Aorta (tissue), 5 donors: ENCODE measurements at regions not wholly inside any gene's neighbourhood (a gene's known extent, or its start where the extent isn't known, plus 50 kb on each side); places are given as distances from the start of the nearest gene placed in this dataset.

ENCODE experiments used
- ATAC-seq: fragments of 200-7000 bp; cut with Tn5 transposase; one replicate; pipeline ENCODE4 v1.9.1; 2022; ENCODE audit warnings: moderate library complexity; ENCODE audit not compliant: low FRiP score
- DNase-seq, 2 donors: peaks; one replicate each; pipeline ENCODE4 v3.0.0-alpha.2; 2020
- H3K27ac ChIP-seq, 2 donors: one replicate each; pipeline ENCODE4 v1.5.1; 2013; ENCODE audit warnings: low read length in 2 of 2, mild to moderate bottlenecking in 2 of 2, moderate library complexity in 2 of 2, control low read depth in 1 of 2, inconsistent platforms in 1 of 2, low read depth in 1 of 2
- H3K27me3 ChIP-seq, 2 donors: one replicate each; pipeline ENCODE4 v1.6.1; 2013; ENCODE audit warnings: control low read depth in 1 of 2, low read length in 1 of 2, mild to moderate bottlenecking in 1 of 2, moderate library complexity in 1 of 2; ENCODE audit not compliant: insufficient read depth in 2 of 2, control insufficient read depth in 1 of 2
- H3K36me3 ChIP-seq, 2 donors: one replicate each; pipeline ENCODE4 v1.6.1; 2013; ENCODE audit warnings: control low read depth in 1 of 2, low read length in 1 of 2, mild to moderate bottlenecking in 1 of 2; ENCODE audit not compliant: insufficient read depth in 2 of 2, control insufficient read depth in 1 of 2
- H3K4me1 ChIP-seq, 2 donors: one replicate each; pipeline ENCODE4 v1.6.1; 2013; ENCODE audit warnings: low read length in 2 of 2, control low read depth in 1 of 2, mild to moderate bottlenecking in 1 of 2, moderate library complexity in 1 of 2; ENCODE audit not compliant: insufficient read depth in 2 of 2, control insufficient read depth in 1 of 2
- H3K4me3 ChIP-seq, 2 donors: one replicate each; pipeline ENCODE4 v1.5.1; 2013; ENCODE audit warnings: low read length in 2 of 2, control low read depth in 1 of 2, mild to moderate bottlenecking in 1 of 2
- H3K9me3 ChIP-seq: one replicate; pipeline ENCODE4 v1.6.1; 2013; ENCODE audit warnings: mild to moderate bottlenecking, low read length; ENCODE audit not compliant: control insufficient read depth
- WGBS, 2 donors: extraction: QIAGEN DNeasy Blood & Tissue Kit; methylation state at CpG; one replicate each; pipeline ENCODE4 v1.1.7; 2013; 5-methylcytosine and 5-hydroxymethylcytosine counted together
- intact Hi-C, 2 donors: fragments of 100-400 bp; cut with DNase I; formaldehyde crosslinking; loops; one replicate each; pipeline versions ENCODE4 v1.14.2 to v1.15.0; 2022
- donor health status: healthy with polysubstance abuse.
- donor health status: Bipolar disorder and iron deficiency.
- donor health status: DM: no; HTN: no; CAD: no.
- donor health status: DM: no; HTN: no; CAD: no.
- donor health status: DM: yes; HTN: yes; CAD: no.

DNA sequence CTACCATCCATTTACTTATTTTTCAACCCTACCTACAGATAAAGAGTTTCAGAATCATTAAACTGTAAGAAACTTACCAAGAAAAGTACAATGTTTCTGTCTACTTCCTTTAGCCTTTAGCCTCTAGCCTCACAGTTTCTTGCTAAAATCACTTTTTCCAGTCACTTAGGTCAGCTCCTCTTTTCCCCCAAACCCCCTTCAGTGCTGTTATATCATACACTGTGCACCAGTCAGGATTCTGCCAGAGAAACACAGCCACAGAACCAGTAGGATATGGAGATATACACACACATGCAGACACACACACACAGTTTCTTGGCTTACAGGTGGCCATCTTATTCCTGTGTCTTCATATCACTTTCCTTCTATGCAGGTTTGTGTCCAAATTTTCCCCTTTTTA, 139.9 kb upstream of the LIPC start:
- Histone ChIP-seq H3K27ac (no peak overlapping the region), H3K36me3 (no peaks in the 10 kb centered on the region), H3K27me3 (no peaks in the 10 kb centered on the region), H3K4me3 (no peak overlapping the region), H3K9me3 (peaks cover 2% of the 10 kb centered on the region), H3K4me1 (no peaks in the 10 kb centered on the region)
- intact Hi-C loops: no loop called here
- no peak for ATAC-seq
- DNase-seq: no peak

- 68 to 83% methylated on average over 3 of the region's 3 CpGs for WGBS, 2 donors
- intact Hi-C loops: no loop called here
Measured at GRCh38 chr15:58292751-58293175, 139.0 kb upstream of the LIPC start.

GRCh38 chr15:58293622-58294550, 137.9 kb upstream of the LIPC start:
- Histone ChIP-seq H3K27me3 (no peaks in the 10 kb centered on the region), H3K4me3 (no peak overlapping the region), H3K27ac (no peak overlapping the region), H3K9me3 (peaks cover 2% of the 10 kb centered on the region), H3K36me3 (no peaks in the 10 kb centered on the region), H3K4me1 (no peaks in the 10 kb centered on the region)
- intact Hi-C loops: no loop called here
- ATAC-seq: no peak
- DNase-seq: no peak
- 76 to 86% methylated on average over 8 of the region's 8 CpGs for WGBS, 2 donors

More at GRCh38 chr15:58292751-58293175, 139.0 kb upstream of the LIPC start:
- no peak for DNase-seq
- Histone ChIP-seq H3K4me1 (no peaks in the 10 kb centered on the region), H3K36me3 (no peaks in the 10 kb centered on the region), H3K4me3 (no peak overlapping the region), H3K27ac (no peak overlapping the region), H3K27me3 (no peaks in the 10 kb centered on the region), H3K9me3 (peaks cover 2% of the 10 kb centered on the region)
- ATAC-seq: no peak

DNA sequence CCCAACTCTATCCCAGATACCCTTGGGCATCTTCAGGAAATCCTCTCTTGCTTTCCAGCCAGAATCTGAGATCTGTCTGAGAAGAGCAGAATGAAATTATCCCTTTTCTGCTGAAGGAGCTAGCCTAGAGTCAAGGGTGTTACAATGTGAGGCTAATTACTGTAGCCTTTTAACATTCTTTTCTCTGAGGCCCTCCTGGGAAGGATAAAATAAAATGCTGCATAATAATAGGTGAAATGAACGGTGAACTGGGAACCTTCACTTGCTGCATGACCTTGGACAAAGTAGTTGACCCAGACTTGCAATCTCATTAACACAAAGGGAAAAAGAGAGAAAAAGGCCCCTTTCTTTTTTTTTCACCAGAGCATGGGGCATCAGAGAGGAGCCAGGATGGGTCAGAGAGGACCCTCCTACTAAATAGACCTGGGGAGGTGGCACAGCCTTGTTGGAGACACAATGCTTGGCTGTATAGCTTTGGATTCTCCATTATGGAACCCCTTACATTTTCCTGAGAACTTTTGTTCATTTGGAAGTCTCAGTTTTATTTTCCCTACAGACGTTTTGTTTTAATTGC, 137.0 kb upstream of the LIPC start:
- Histone ChIP-seq H3K9me3 (peaks cover 2% of the 10 kb centered on the region), H3K27ac (no peak overlapping the region), H3K4me1 (no peaks in the 10 kb centered on the region), H3K4me3 (no peak overlapping the region), H3K27me3 (no peaks in the 10 kb centered on the region), H3K36me3 (no peaks in the 10 kb centered on the region)
- ATAC-seq: no peak
- no peak for DNase-seq
- 70 to 76% methylated on average over 2 of the region's 2 CpGs for WGBS, 2 donors
- intact Hi-C loops: no loop called here

- Histone ChIP-seq H3K27me3 (no peaks in the 10 kb centered on the region), H3K4me3 (no peak overlapping the region), H3K27ac (no peak overlapping the region), H3K9me3 (peaks cover 2% of the 10 kb centered on the region), H3K36me3 (no peaks in the 10 kb centered on the region), H3K4me1 (no peaks in the 10 kb centered on the region)
- ATAC-seq (no peak), DNase-seq (no peak)
- 60 to 73% methylated on average over 7 of the region's 7 CpGs for WGBS, 2 donors
- intact Hi-C loops: no loop called here
Measured at GRCh38 chr15:58295637-58296215, 136.1 kb upstream of the LIPC start.

GRCh38 chr15:58296276-58296675, 135.5 kb upstream of the LIPC start:
- H3K4me3 ChIP-seq: no peak overlapping the region
- no peak for DNase-seq
- H3K4me1 ChIP-seq: no peaks in the 10 kb centered on the region
- WGBS, 2 donors: 31 to 62% methylated on average over 2 of the region's 2 CpGs
- ATAC-seq: no peak
- H3K9me3 ChIP-seq: peaks cover 2% of the 10 kb centered on the region
- no peak overlapping the region for H3K27ac ChIP-seq
- no peaks in the 10 kb centered on the region for H3K36me3 ChIP-seq
- H3K27me3 ChIP-seq: no peaks in the 10 kb centered on the region
- intact Hi-C loops: no loop called here

GRCh38 chr15:58297639-58298038, 134.2 kb upstream of the LIPC start:
- 83 to 85% methylated on average over 1 of the region's 1 CpG for WGBS, 2 donors

GRCh38 chr15:58298879-58299850, 132.6 kb upstream of the LIPC start:
- Histone ChIP-seq H3K27me3 (no peaks in the 10 kb centered on the region), H3K4me1 (no peaks in the 10 kb centered on the region), H3K27ac (no peak overlapping the region), H3K36me3 (no peaks in the 10 kb centered on the region), H3K9me3 (no peaks in the 10 kb centered on the region), H3K4me3 (no peak overlapping the region)
- ATAC-seq (no peak), DNase-seq (peak in 1 of 2 donors; percentile 73)
- intact Hi-C loops: no loop called here
- WGBS, 2 donors: 88 to 90% methylated on average over 10 of the region's 10 CpGs

More at GRCh38 chr15:58297639-58298038, 134.2 kb upstream of the LIPC start:
- H3K4me1 ChIP-seq: no peaks in the 10 kb centered on the region
- no peaks in the 10 kb centered on the region for H3K36me3 ChIP-seq
- ATAC-seq: no peak
- no peak overlapping the region for H3K4me3 ChIP-seq
- no peak overlapping the region for H3K27ac ChIP-seq
- H3K9me3 ChIP-seq: peaks cover under 1% of the 10 kb centered on the region
- no peaks in the 10 kb centered on the region for H3K27me3 ChIP-seq
- intact Hi-C loops: no loop called here
- no peak for DNase-seq
